ENCODE measurements at regions not wholly inside any gene's neighbourhood (a gene's known extent, or its start where the extent isn't known, plus 50 kb on each side); places are given as distances from the start of the nearest gene placed in this dataset.
"Not testable (repeated sequence)": the region's sequence is repeated elsewhere in the genome, so short reads cannot be mapped to it uniquely, and the experiment has no call there.

DNA sequence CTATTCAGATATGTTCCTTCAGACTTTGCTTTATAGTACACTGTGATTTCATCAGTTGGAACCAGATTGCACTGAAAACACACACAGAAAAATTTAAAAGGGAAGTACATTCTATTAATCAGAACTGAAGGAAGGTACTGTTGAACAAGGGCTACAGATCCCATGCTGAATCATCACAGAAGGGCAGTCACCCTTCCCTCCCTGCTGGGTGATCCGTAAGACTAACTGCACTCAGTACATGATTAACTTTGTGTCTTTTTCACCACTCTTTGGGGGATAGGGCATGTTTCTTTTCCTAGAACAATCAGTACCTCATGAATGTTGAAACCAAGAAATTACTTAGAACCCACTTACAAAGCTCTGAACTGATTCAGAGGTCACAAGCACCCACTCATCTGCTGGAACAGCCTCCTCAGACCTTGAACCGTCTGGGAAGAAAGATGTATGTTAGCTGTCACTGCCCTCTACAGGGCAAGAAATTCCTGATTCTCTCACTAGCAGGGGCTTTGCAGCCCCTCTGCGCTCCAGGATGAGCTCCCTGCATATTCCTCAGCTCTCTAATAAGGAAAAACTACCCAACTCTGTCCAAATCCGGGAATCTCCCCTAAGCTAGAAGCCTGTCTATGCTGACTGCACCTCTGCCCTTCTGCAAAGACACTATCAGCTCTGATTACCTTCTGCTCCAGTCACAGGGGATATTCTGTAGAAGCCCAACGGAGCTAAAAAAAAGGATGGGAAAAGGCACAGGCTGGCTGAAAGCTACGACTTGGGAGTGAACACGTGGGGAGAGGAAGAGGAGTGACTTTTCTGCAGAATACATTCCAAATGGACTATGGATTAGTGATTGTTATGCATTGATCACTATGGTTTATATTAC, 51.0 kb downstream of the IARS1 start:
- DNase-seq (ENCODE audit: low read depth in 4 of 4, low spot score in 3 of 4), result no peak

DNA sequence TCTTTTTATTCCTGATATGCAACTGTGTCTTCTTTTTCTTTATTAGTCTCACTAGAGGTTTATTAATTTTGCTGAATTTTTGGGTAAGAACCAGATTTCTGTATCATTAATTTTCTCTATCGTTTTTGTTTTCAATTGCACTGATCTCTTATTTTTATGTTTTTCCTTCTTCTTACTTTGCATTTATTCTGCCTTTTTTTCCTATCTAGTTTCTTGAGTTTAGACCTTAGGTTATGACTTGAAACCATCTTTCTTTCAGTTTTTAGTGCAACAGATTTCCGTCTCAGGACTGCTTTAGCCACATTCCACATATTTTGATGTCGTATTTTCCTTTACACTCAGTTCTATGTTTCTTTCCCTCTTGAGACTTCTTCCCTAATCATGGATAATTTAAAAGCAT, 56.6 kb downstream of the IARS1 start:
- no peak for DNase-seq (ENCODE audit: low read depth in 4 of 4, low spot score in 3 of 4)

DNA sequence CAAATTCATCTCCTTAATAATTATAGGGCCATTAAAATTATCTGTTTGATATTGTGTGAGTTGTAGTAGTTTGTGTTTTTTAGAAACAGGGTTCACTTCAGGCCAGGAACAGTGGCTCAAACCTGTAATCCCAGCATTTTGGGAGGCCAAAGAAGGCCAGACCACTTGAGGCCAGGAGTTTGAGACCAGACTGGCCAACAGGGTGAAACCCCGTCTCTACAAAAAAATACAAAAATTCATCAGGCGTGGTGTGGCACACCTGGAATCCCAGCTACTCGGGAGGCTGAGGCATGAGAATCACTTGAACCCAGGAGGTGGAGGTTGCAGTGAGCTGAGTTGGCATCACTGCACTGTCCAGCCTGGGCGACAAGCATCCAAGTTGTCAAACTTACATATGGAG, 57.0 kb downstream of the IARS1 start:
- DNase-seq (ENCODE audit: low read depth in 4 of 4, low spot score in 3 of 4), result no peak

DNA sequence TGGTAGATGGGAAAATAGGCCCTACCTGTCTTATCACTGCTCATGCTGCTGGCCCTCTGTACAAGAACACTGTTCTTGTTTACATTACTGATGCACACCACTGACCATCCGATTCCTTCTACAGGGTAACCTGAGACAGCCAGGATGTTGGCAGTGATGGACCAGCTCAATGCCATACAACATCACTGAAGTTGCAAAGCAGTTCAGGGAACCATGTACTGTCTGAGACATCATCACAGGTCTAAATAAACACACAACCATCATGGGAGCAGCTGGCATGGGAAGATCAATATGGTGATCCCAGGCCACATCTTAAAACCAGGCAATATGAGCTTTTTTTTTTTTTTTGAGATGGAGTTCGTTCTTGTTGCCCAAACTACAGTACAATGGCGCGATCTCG, 59.0 kb downstream of the IARS1 start:
- DNase-seq (ENCODE audit: low read depth in 4 of 4, low spot score in 3 of 4), result no peak

DNA sequence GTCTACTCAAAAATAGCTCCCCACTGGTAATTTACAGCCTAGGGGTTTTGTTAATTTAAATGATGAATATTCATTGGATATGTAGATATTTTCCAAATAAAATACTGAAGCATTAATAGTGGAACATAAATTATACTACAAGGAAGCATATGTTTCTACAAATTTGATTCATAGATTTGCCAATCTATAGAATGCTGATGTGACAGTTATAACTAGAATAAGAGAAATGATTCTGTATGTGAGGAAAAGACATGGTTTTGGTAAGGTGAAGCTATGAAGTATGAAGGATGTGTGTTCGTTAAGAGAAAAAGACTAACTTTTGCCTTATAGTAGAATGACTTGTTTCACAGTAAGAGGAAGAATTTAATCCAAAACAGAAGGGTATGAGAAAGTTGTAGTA, 61.3 kb downstream of the IARS1 start:
- no peak for DNase-seq (ENCODE audit: low read depth in 4 of 4, low spot score in 3 of 4)

DNA sequence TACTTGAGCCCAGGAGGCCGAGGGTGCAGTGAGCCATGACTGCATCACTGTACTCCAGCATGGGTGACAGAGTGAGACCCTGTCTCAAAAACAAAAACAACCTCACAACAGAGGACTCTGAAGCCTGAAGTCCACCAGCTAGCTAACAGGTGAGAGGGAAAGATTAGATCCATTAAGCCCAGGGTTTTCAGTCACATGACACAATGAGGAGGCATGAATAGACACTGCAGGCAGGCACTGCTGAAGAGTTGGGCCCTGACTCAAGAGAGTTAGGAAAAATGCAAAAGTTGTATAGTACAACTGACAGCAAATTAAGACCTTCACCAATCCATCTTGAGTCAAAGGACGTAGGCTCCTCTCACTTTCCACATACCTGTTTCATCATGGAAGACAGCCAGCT, 64.9 kb downstream of the IARS1 start:
- DNase-seq (ENCODE audit: low read depth in 4 of 4, low spot score in 3 of 4), result no peak

DNA sequence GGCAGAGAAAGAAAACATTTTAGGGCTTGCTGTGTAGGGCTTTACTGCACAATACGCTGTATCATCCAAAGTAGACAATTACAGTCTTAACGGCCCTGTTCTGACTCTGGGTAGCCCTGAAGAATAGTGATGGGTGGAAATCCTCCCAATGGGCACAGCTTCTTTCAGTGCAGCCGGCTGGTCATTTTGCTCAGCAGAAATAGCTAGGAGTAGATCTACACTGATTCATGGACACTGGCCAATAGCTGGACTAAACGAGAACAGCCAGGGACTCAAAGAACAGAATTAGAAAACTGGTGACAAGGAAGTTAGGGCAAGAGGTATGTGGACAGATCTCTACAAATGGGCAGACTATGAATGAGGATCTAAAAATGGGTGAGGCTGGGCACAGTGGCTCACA, 69.3 kb downstream of the IARS1 start:
- DNase-seq (ENCODE audit: low read depth in 4 of 4, low spot score in 3 of 4), result no peak

DNA sequence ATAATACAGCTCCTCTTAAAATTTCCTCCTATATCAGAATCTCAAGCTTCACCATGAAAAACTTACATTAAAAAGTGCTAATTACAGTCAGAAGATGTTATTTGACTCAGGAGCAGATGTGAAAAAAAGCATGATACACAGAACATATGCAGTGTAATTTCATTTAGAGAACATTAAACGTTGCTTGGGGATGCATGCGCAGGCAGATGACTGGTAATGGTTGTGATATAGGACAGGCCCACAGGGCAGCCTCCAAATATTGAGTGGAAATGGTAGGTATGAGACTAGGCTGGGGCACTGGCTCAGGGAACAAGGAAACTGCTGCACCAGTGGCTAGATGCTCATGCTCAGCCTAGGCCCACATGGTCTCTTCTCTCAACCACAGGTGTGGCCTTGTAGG, 69.7 kb downstream of the IARS1 start:
- DNase-seq (ENCODE audit: low read depth in 4 of 4, low spot score in 3 of 4), result no peak

DNA sequence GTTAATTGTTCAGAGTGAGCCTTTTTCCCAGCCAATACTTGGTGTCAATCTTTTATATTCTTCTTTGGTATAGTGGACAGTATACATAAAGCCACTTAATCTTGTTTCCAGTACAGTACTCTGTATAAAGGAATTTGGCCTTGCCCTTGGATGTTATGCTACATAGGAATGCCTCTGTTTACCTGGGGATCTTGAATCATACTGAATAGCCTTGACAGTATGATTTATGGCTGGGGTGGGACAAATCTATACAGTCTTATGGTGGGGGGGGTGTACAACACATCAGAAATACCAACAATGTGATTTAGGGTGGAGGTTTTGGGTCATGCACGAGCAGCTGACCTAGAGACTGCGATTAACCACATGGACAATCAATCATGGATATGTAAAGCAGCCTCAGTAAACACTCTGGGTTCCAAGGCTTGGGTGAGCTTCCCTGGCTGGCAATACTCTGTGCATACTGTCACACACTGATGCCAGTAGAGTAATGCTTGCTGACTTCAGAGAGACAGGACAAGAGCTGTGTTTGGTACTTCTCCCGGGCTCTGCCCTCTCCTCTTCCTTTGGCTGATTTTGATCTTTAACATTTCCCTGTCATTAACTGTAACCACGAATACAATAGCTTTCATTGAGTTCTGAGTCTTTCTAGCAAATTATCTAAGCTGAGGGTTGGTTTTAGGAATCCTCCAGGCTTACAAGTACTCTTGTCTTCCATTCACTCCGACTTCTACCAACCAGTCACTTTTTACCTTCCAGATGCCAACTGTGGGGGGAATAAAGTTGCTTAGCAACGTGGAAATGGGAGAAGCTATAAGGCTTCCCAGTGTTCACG, 84.6 kb downstream of the IARS1 start:
- DNase-seq (ENCODE audit: low read depth in 4 of 4, low spot score in 3 of 4), result no peak

DNA sequence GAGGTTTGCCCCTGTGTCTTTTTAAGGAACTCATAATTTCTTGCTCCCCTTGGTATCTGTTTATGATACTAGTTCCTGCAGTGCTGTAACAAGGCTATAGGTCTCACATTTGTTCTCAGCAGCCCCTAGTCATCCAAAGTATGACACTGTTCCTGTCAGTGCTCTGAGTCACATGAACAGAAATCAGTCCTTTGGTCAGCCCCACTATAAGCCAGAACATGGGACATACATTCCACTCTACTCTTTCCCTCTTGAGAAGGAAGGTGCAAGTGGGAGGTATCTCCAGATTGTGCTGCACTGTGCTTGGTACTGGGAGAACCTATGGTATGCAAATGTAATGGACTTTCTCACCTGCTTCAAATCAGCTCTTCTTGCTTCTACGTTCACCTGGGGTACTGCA, 87.0 kb downstream of the IARS1 start:
- no peak for DNase-seq (ENCODE audit: low read depth in 4 of 4, low spot score in 3 of 4)

DNA sequence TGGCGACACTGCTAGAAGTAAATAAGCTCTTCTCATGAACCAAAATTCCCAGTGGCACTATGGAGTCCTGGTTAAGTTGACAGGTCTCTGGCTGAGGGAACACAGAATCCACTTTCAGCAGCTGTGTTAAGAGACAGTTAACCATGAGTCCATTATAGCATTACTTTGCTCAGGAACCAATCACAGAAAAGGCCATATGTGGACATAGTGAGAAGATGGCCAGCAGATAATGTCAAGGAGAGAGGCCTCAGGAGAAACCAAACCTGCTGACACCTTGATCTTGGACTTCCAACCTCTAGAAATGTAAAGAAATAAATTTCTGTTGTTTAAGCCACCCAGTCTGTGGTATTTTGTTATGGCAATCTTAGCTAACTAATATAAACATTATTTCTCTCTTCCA, 88.7 kb upstream of the SPTLC1 start:
- DNase-seq (ENCODE audit: low read depth in 4 of 4, low spot score in 3 of 4), result not testable (repeated sequence)

DNA sequence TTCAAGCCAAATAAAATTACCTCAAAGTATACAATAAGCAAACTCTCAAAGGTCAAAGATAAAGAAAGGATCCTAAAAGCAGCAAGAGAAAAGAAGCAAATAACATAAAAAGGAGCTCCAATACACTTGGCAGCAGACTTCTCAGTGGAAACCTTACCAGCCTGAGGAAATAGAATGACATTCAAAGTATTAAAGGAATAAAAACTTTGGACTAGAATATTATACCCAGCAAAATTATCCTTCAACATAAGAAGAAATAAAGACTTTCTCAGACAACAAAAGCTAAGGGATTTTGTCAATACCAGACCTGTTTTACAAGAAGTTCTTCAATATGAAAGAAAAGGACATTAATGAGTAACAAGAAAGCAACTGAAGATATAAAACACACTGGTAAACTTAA, 83.0 kb upstream of the SPTLC1 start:
- not testable (repeated sequence) for DNase-seq (ENCODE audit: low read depth in 4 of 4, low spot score in 3 of 4)

DNA sequence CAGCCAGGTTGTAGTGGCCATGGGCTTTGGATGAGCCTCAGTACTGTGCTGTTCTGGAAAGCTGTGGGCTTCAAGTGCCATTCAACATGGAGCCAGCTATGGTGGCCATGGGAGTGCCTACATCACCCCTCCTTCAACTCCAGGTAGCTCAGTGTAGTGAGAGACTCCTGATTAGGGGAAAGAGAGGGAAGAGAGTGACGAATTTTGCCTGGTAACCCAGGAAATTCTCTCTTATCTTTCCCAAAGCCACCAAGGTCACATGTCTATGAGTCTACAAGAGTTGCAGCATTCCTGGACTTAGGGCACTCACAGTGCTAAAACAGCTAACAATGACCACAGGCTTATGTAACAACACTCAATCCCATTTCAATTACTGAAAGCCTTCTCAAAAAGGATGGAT, 81.7 kb upstream of the SPTLC1 start:
- DNase-seq (ENCODE audit: low read depth in 4 of 4, low spot score in 3 of 4), result no peak

DNA sequence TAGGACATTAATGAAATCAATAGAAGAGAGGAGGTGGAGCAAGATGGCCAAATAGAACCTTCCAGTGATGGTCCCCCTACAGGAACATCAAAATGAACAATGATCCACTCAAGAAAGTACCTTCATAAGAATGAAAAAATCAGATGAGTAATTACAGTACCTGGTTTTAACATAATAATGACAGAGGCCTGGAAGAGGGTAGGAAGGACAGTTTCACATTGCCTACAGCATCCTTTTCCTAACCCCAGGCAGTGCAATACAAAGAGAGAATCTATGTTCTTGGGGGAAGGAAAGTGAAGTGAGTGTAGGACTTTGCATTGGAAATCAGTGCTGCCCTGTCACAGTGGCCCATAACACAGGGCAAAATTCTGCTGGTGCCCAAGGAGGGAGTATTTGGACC, 81.2 kb upstream of the SPTLC1 start:
- no peak for DNase-seq (ENCODE audit: low read depth in 4 of 4, low spot score in 3 of 4)

DNA sequence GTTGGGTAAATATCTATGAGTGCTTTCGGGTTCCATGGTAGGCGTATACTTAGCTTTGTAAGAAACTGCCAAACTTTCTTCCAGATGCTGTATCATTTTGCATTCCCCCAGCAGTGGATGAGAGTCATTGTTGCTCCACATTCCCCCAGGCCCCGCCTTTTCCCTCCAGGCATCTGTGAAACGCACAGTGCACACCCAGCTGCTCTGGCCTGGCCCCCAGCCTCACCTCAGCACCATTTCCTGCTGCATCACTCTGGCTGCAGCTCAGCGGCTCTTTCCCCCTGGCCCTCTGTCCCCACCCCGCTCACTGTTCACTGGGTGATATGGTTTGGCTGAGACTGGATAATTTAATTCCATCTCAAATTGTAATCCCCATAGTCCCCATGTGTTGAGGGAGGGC, 76.6 kb upstream of the SPTLC1 start:
- no peak for DNase-seq (ENCODE audit: low read depth in 4 of 4, low spot score in 3 of 4)

DNA sequence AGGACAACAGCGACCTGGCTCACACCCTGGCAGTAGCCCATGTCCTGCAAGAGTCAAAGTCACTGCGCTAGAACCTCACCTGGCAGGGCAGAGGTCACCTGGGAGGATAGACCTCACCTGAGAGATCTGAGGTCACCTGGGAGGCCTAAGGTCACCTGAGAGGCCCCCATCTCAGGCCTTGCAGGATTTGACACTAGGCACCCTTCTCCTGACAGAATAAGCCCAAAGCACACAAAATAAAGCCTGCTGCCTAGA, 75.2 kb upstream of the SPTLC1 start:
- no peak for DNase-seq (ENCODE audit: low read depth in 4 of 4, low spot score in 3 of 4)

DNA sequence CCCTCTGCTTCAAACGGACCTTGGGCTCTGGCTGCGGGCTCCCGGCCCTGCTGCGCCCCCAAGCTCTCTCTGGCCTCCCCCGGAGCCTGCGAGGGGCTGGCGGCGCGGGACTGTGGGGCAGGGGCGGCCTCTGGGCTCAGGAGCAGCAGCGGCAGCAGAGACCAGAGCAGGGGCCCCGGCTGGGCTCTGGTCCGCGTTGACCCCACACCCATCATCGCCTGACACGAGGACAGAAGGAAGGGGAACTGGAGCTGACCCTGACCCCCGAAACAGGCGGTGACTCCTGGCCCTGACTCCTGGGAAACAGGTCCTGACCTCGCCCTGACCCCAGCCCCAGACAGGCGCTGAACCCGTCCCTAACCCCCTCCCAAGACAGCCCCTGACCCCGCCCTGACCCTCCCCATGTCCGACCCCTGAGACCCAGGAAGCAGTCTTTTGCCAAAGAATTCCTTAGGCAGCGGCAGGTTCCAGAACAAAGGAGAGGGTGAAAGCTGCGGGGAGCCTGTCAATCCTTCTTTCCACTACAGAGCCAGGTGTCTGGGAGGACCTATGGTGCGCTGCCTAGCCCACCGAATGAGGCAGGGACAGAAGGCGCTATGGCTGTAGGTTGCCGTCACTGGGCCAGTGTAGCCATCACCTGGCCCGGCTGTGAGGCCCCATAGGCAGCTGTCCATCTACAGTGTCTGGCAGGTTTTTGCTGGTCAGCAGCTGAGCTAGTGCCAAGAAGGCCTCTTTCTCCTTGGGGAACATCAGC, 74.7 kb upstream of the SPTLC1 start:
- DNase-seq (ENCODE audit: low read depth in 4 of 4, low spot score in 3 of 4), result no peak

DNA sequence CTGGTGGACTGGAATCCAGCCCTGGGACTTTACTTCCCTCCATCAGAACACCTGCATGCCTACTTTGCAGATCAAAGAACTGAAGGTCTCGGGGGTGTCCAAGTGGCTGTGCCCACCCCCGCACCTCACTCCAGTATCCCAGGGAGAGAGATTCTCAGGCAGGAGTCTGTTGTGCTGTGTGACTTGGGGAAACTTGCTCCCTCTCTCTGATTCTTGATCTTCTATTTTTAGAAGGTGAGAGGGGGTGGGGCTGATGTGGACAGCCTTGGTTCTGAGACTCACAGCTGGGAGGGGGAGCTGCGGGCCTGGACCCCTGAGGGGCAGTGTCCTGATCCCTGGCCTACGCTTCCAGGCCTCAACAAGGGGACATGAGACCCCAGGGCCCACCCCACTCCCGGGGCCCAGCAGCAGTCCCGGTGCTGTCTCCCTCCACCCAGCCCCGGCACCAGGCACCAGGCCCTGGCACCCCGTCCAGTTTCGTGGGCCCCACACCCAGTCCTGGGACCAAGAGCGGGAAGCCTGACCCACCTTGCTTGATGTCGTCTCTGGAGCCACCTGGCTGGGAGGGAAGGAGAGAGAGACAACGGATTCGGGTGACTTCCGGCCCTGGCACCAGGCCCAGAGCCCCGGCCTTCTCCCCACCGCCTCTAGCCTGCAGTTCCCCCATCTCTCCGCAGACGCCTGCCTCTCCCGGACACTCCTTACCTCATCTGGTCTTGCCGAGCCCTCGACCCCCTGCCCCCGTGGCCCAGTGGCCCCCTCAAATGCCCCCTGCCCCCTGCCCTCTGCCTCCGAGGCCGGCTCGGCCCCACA, 74.0 kb upstream of the SPTLC1 start:
- DNase-seq (ENCODE audit: low read depth in 4 of 4, low spot score in 3 of 4), result no peak

DNA sequence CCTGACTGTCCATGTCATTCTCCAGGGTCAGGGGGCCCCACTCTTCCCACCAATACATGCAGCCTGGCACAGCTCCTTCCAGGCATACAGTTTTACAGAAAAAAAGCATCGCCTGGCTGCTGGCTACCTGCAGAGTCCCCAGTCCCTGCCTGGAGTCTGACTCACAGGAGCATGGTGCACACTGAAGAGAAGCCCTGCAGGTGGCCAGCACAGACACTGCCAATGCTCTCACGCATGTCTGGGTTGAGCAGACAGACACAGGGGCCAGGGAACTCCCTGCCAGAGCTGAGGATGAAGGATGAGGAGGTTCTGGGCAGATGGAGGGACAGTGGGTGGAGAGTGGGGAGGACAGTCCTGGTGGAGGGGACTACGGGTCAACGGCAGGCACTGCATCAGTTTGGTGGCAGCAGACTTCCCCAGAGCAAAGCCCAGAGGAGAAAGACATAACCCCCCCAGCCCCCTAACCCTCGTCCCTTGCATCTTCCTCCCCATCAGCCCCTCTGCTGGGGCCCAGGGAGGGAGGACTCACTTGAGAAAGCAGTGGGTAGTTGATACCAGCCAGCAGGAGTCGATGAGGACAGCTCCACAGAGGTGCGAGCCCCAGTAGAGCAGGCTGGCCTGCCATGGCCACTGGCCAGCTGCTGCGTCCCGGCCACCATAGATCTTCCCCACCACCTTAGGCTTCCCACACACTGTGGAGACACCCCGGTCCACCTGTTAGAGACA, 72.9 kb upstream of the SPTLC1 start:
- no peak for DNase-seq (ENCODE audit: low read depth in 4 of 4, low spot score in 3 of 4)

DNA sequence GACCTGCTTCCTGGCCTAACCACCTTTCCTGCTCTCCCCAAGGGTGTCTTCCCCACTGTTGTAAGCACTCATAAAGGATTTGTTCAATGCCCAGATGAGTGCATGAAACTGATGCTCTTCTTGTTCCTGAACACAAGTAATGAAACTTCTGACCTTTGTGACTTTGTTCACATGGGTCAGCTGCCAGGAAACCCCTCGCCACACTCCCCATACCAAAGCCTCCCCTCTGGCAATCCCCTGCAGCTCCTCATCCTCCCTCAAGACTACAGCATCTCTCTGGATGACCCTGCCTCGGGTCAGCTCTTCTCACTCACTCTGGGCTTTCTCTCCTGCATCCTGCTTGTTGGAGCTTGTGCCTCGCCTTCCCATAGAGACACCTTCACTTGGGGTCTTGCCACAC, 72.2 kb upstream of the SPTLC1 start:
- no peak for DNase-seq (ENCODE audit: low read depth in 4 of 4, low spot score in 3 of 4)
